NCI-H774 (cell line): ENCODE measurements at regions not wholly inside any gene's neighbourhood (a gene's known extent, or its start where the extent isn't known, plus 50 kb on each side); places are given as distances from the start of the nearest gene placed in this dataset.
A peak's percentile ranks its signal among the peaks of the same experiment; 100 is the strongest.
"Not testable (repeated sequence)": the region's sequence is repeated elsewhere in the genome, so short reads cannot be mapped to it uniquely, and the experiment has no call there.

Source experiments
- DNase-seq: peaks from one replicate; lab custom pipeline; 2025; lab: John Stamatoyannopoulos, UW

DNA sequence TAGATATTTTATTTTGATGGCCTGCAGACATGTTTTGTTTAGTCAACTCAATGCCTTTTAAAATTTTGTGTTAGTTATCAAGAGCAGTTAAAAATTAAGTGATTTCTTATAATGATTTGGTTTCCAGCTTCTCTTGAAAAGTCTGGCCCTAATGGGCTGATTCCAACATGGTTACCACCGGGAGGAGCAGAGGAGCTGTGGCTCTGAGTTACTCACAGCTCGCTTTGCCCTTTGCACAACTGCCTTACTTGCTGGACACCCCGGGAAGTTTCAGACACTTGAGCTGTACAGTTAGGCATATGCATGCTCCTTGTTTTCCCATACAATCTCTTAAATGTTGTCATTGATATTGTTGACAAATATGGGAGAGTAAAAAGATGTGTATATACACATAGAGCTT, 173.1 kb upstream of the MMS22L start:
- no peak for DNase-seq

GRCh38 chr6:97459535-97459934, 176.5 kb upstream of the MMS22L start:
- DNase-seq: no peak

DNA sequence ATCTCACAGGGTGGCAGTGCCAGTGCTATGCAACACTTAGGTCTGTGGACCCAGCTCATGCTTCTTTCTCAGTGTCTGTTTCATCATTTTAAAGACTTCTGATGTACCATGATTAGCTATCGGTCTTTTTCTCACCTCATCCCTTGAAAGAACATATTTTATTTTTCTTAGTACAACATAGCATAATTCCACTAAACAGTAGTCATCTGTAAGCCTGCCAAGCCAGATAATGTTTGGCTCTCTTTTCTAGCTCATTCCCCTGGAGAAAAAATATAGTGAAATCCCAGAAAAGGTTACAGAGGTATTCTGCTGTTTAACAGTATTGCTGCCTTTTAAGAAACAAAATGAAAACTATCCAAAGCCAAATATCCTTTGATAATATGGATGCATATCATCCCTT, 177.0 kb upstream of the MMS22L start:
- DNase-seq: no peak

DNA sequence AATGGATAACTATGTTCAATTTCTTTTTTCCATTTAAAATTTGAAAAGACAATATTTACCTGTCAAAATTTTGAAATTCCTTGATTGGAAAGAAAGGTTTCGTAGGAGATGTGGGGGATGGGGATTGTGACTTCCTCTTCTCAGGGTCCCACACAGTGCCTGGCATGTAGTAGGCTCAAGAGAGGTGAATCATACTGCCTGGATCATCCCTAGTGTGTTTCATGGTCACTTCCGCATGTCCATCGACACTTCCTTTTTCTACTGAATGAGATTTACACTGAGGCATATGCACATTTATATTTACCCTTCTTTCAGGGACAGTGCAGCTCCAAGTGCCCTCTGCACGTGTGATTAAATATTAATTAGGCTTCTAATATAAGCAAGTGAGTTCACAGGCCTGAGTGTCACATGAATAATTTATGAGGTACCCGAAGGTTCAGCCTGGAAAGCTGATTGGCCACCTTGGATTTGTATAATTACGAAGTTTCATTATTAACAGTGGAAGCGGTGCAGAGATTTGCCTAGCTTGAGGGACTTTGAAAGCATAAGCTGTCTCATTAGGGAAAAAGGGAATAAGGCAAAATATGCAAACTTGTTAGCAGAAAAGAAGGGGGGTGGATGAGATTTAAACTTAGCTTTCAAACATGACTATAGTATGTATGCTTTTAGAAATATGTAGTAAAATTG, 177.5 kb upstream of the MMS22L start:
- DNase-seq: no peak

DNA sequence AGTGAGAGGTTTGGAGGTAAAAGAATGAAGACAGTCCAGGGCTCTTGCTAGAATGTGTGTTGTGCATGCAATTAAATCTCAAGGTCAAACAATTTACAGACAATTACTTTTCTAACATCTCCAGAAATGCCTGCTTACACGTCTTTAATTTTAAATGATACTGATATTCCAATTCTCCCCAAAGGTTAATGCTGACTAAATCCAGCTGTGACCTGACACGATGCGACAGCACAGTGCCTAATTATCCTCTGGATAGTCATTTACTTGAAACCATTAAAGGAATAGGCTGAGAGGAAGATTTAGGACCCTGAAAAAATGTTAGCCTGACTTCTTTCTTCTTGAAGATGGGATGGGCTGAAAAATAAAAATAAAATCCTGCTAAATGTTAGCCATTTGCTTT, 178.2 kb upstream of the MMS22L start:
- DNase-seq: no peak

- no peak for DNase-seq
Observed at GRCh38 chr6:97462031-97462430, 179.0 kb upstream of the MMS22L start.

DNA sequence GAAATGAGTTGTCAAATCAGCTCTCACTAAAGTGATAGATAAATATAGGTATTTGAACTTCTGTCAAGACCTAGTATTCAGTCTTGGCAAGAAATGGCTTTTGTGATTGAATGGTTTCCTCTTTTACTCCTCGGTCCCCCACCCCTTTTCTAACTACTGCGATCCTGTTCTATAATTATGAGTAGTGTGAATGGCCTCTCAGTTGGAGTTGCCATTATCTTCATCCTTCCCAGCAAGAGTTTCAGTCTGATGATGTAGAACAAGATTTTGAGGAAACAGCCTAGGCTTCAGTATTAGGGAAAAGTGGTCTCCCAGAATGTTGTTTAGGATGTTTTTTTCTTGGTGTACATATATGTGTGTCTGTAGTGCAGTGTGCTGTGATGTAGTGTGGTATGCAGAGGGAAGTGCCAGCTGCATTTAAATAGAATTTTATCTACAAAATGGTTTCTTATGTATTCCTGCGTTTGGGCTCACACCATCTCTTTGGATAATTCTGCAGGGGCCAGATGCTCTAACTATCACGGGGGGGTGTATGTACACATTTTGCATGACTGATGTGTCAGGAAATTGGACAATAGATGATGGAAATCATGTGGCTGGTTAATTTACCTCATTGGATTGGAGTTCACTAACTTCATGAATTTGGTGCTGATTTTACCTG, 180.1 kb upstream of the MMS22L start:
- no peak for DNase-seq

DNA sequence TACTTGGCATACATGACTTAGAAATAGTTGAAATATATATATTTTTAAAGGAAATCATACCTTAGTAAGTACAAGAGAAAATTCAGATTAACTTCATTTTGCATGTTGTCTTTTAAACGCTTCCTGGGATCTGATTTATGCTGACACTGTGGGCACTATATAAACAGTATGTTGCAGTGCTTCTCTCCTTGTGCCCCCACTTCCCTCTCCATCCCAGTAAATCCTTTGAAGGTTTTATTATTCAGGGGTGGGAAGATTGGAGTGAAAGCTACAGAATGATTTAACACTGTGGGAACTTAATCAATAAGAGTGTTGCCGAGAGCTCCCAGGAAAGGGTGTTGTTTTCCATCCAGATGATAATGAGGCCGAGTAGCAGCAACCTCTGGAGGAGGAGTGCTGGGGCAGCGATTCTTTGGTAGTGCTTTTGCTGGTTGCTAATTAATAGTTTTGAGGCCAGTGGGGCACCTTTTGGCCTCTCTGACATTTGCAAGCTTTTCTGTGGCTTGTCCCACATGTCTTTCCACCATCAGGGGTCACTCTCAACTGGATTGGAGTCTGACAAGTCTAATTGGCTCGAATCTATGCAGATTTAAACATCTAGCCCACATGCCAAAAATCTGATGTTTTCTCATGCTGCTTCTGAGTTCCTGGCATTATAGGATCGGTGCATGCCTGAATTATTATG, 183.0 kb upstream of the MMS22L start:
- no peak for DNase-seq

GRCh38 chr6:97468981-97469380, 186.0 kb upstream of the MMS22L start:
- no peak for DNase-seq

GRCh38 chr6:97469451-97469850, 186.4 kb upstream of the MMS22L start:
- DNase-seq: no peak

DNA sequence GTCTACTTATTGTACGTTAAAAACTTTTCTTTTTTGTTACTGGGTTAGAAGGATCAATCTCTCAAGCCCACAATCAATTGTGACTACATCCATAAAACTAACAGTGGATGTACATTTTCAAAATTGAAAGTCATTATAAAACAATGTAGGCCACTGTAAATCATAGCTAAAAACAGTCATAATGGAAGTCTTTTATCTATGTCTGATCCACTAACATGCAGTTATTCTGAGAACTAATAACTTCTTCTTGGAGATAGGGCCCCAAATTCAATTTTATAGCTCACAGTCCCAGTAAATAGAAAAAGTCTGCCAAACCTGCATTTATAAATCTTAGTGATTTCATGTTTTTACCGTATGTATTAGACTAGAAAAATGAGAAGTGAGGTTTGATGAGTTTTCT, 187.3 kb upstream of the MMS22L start:
- no peak for DNase-seq

GRCh38 chr6:97473979-97474378, 191.0 kb upstream of the MMS22L start:
- no peak for DNase-seq

DNA sequence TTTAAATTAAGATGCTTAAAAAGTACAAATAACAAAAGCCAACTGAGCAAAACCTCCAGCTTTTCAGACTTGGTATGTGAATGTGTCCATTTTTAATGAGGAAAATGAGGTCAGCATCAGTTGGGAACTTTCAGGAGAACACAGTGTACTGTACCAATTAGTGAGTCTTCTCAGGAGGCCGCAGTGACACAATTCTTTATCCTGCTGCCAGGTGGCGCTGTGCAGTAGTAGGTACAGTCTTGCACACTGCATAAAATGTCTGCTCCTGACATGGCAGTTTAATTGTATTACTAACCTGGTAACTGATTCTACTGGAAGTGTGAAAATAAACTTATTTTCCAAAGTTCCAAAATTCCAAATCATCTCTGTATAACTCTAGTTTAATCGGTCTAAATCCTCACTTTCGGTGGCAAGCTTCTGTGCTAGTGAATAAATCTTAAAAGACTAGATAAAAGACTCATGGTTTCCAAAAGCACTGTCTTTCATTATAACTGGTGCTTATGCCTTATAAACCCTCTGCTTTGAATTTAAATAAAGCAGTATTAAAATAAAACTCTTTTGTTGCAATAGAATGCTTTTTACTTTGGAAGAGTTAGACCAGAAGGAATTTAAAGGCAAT, 214.8 kb upstream of the MMS22L start:
- peak; percentile 72 for DNase-seq

DNA sequence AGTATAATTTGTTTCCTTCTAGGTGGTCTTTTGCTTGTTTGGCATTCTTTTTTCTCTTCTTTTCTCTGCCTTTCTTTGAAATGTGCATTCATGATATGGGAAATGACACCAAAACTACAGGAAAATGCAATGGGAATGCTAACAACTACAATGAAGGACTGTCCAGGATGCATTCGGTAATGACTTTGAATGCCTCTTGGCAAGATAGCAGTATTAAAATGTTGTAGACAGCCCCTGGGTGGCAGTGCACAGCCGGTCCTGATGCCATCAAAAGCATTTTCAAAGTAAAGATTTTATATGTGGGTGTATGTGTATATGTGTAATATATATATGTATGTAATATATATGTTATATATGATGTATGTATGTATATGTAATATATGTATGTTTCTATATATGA, 218.8 kb upstream of the MMS22L start:
- DNase-seq: no peak

DNA sequence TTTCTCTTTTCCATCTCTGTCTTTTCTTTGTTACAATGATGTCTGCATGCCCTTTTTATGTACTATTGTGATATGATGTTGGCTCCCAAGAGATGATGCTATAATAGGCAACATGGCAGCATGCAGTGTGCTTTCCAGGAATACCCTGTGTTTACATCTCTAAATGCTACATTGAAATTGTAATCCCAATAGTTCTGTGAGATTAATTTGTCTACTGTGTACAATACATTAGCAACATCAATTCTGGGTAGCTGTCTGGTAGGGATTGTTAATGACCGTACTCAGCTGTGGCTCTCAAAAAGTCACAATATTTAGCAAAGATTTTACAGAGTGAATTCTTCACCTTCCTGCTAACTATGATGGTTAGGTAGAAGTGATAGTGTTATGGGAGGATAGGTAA, 225.6 kb upstream of the MMS22L start:
- no peak for DNase-seq

DNA sequence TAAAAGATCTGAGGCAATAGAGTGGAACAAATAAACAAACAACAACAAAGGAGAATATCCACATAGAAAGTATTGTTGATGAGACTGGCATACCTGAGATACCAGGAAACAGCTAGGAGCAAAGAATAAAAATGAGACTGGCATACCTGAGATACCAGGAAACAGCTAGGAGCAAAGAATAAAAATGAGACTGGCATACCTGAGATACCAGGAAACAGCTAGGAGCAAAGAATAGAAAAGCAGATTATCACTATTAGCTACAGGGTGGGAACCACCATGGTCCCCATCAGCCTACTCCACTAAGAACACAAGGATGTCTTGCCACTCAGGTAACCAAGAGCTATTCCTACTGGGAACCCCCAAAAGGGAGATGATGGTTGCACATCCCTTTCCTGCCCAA, 230.2 kb upstream of the MMS22L start:
- DNase-seq: not testable (repeated sequence)

- peak; percentile 38 for DNase-seq
Observed at GRCh38 chr6:97524811-97525210, 241.8 kb upstream of the MMS22L start.

GRCh38 chr6:97535800-97536199, 252.8 kb upstream of the MMS22L start:
- DNase-seq: no peak

GRCh38 chr6:97548354-97548753, 265.3 kb upstream of the MMS22L start:
- DNase-seq: no peak

- no peak for DNase-seq
Observed at GRCh38 chr6:97557355-97557754, 274.3 kb upstream of the MMS22L start.

DNA sequence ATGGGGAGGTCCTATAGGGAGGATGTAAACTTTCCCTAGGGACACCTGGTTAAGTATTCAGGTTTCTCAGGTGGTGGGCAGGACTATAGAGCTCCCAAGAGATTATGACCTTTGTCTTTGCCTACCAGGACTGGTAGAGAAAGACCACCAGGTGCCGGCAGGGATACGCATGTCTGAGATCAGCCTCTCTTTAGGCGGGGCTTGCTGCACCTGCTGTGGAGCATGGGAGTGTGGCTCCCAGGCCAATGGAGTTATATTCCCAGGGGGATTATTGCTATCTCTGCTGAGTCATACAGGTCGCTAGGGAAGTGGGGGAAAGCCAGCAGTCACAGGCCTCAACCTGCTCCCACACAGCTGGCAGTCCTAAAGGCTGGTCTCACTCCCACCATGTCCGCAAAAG, 280.5 kb upstream of the MMS22L start:
- DNase-seq: no peak

- no peak for DNase-seq
Observed at GRCh38 chr6:97572943-97573342, 289.9 kb upstream of the MMS22L start.

DNA sequence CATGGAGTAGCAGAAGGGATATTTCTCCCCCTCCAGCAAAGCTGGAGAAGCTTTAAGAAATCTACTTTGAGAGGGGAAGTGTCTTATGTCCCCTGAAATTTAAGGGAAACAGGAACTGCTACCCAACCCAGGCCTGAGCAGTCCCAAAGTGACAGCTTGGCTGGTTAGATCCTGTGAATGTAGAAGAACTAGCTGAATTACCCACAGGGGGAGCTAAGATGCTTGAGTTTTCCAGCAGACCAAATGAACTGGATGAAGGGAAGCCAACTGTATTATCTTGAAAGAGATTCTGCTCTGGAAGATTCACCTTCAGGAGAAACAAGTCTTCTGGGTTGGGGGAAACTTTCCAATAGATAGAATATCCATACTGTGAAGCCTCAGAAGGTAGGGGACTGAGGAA, 303.3 kb upstream of the MMS22L start:
- no peak for DNase-seq
